Endothelial cell of umbilical vein (primary cell): ENCODE measurements at regions not wholly inside any gene's neighbourhood (a gene's known extent, or its start where the extent isn't known, plus 50 kb on each side); places are given as distances from the start of the nearest gene placed in this dataset.
"Not testable (repeated sequence)": the region's sequence is repeated elsewhere in the genome, so short reads cannot be mapped to it uniquely, and the experiment has no call there.

Source experiments
- BruUV-seq: library from RNA; stranded (reverse); fragments of 400-500 nt; replicated peaks from 2 replicates; lab custom pipeline; 2021; lab: Mats Ljungman, UMichigan
- CTCF ChIA-PET: fragments of 300-600, 350-600 bp; sonication (Branson Sonifier 250); formaldehyde crosslinking; loops from one replicate; lab custom pipeline; 2021; ENCODE audit warnings: antibody characterized with exemption, inconsistent platforms; lab: Charles Lee
- POLR2A ChIA-PET: fragments of 300-600, 350-600 bp; sonication (Branson Sonifier 250); formaldehyde crosslinking; loops from one replicate; lab custom pipeline; 2021; ENCODE audit warnings: antibody characterized with exemption, inconsistent platforms; lab: Charles Lee
- DNase-seq: peaks from one replicate; pipeline ENCODE4 v3.0.0-alpha.2; 2011; ENCODE audit warnings: low read depth, low spot score
- FAIRE-seq: peaks from 2 replicates; lab custom pipeline; 2011; peaks lifted over from hg19 to GRCh38; lab: Jason Lieb, UNC
- H2AFZ ChIP-seq: 2 replicates; pipeline ENCODE4 v1.6.0; 2012; ENCODE audit warnings: low read depth, low read length, control low read depth, inconsistent platforms
- H3K27ac ChIP-seq: 2 replicates; pipeline ENCODE4 v1.5.1; 2011; ENCODE audit warnings: low read depth, mild to moderate bottlenecking, control low read depth, low read length, moderate library complexity; ENCODE audit not compliant: insufficient read depth
- H3K27me3 ChIP-seq, 2 experiments: 2 replicates each; pipeline versions ENCODE4 v1.6.0 to v1.6.1; 2011; ENCODE audit warnings: low read length in 2 of 2, mixed read lengths in 1 of 2; ENCODE audit not compliant: control insufficient read depth in 2 of 2, insufficient read depth in 2 of 2
- H3K36me3 ChIP-seq, 2 experiments: 2 replicates in 1 of 2; 3 replicates in 1 of 2; pipeline ENCODE4 v1.5.1; 2011; ENCODE audit warnings: low read length in 2 of 2, mild to moderate bottlenecking in 1 of 2, moderate library complexity in 1 of 2; ENCODE audit not compliant: control insufficient read depth in 2 of 2, insufficient read depth in 2 of 2; ENCODE audit errors: extremely low read depth in 1 of 2
- H3K4me1 ChIP-seq: 3 replicates; pipeline ENCODE4 v1.5.1; 2011; ENCODE audit warnings: mild to moderate bottlenecking, low read length; ENCODE audit not compliant: control insufficient read depth, insufficient read depth; ENCODE audit errors: extremely low read depth
- H3K4me2 ChIP-seq: 2 replicates; pipeline ENCODE4 v1.6.1; 2011; ENCODE audit warnings: low read length, control low read depth, mixed read lengths; ENCODE audit not compliant: insufficient read depth
- H3K4me3 ChIP-seq, 3 experiments: fragments of 200-600 bp in 1 of 3; sonication (generic), shearing (Covaris generic) in 1 of 3; replicated peaks in 1 of 3; 2 replicates each; pipeline ENCODE4 v1.5.1; 2011 to 2016; ENCODE audit warnings: control low read depth in 3 of 3, low read length in 3 of 3, mild to moderate bottlenecking in 2 of 3, inconsistent platforms in 1 of 3, low read depth in 1 of 3, moderate library complexity in 1 of 3; ENCODE audit not compliant: insufficient read depth in 1 of 3
- H3K79me2 ChIP-seq: 2 replicates; pipeline ENCODE4 v1.6.0; 2012; ENCODE audit warnings: low read length, inconsistent platforms; ENCODE audit not compliant: control insufficient read depth, insufficient read depth
- H3K9ac ChIP-seq: replicated peaks from 2 replicates; pipeline ENCODE3; 2011; ENCODE audit warnings: low read length, control low read depth; ENCODE audit not compliant: insufficient read depth; ENCODE audit errors: extremely low read depth
- H3K9me1 ChIP-seq: replicated peaks from 3 replicates; pipeline ENCODE4 v1.6.0; 2011; ENCODE audit warnings: mild to moderate bottlenecking, low read length; ENCODE audit not compliant: control insufficient read depth, insufficient read depth; ENCODE audit errors: extremely low read depth
- H3K9me3 ChIP-seq: replicated peaks from 2 replicates; pipeline ENCODE4 v1.5.1; 2012; ENCODE audit warnings: low read length, inconsistent platforms; ENCODE audit not compliant: control insufficient read depth, insufficient read depth
- H4K20me1 ChIP-seq: replicated peaks from 2 replicates; pipeline ENCODE3; 2011; ENCODE audit warnings: mild to moderate bottlenecking, low read length; ENCODE audit not compliant: control insufficient read depth, insufficient read depth; ENCODE audit errors: extremely low read depth
- CTCF ChIP-seq, 2 donors: IDR thresholded peaks; 1 replicate in 1 of 2; 2 replicates in 1 of 2; pipeline ENCODE4 v1.5.1; 2011; ENCODE audit warnings: low read length in 2 of 2, mild to moderate bottlenecking in 2 of 2, moderate library complexity in 2 of 2, control low read depth in 1 of 2, inconsistent platforms in 1 of 2, low read depth in 1 of 2; ENCODE audit not compliant: insufficient read depth in 1 of 2; ENCODE audit errors: extremely low read depth in 1 of 2
- FOS ChIP-seq: IDR thresholded peaks from 2 replicates; pipeline ENCODE4 v1.6.1; 2011; ENCODE audit warnings: mild to moderate bottlenecking, low read length, moderate library complexity, borderline replicate concordance; ENCODE audit not compliant: insufficient read depth
- GATA2 ChIP-seq: IDR thresholded peaks from 2 replicates; pipeline ENCODE4 v1.7.0; 2011; ENCODE audit warnings: low read depth, mild to moderate bottlenecking, moderate library complexity, mixed read lengths, low read length; ENCODE audit not compliant: insufficient read length, insufficient read depth
- JUN ChIP-seq: IDR thresholded peaks from 2 replicates; pipeline ENCODE4 v1.6.1; 2011; ENCODE audit warnings: borderline replicate concordance, low read depth; ENCODE audit not compliant: insufficient read length, insufficient read depth
- MAX ChIP-seq: IDR thresholded peaks from 2 replicates; pipeline ENCODE4 v1.6.1; 2011; ENCODE audit not compliant: insufficient read depth, insufficient read length
- MYC ChIP-seq: IDR thresholded peaks from one replicate; pipeline ENCODE4 v1.6.1; 2011; ENCODE audit warnings: mild to moderate bottlenecking, low read depth, low read length
- POLR2AphosphoS5 ChIP-seq: IDR thresholded peaks from 2 replicates; pipeline ENCODE4 v1.6.1; 2012; ENCODE audit warnings: low read depth, mild to moderate bottlenecking, control low read depth, low read length, moderate library complexity; ENCODE audit not compliant: insufficient read depth
- dilution Hi-C: fragments of 300-500 bp; cut with MboI; formaldehyde crosslinking; loops from one replicate; pipeline ENCODE4 v1.15.0; 2019; ENCODE audit warnings: low sequenced_read_pairs; ENCODE audit not compliant: extremely low pct_ligation_motif_present
- intact Hi-C: fragments of 100-400 bp; cut with micrococcal nuclease; formaldehyde crosslinking; loops from one replicate; pipeline ENCODE4 v1.10.0; 2022

- no peak overlapping the region for H3K27ac ChIP-seq
- no peaks in the 10 kb centered on the region for H3K36me3 ChIP-seq
- BruUV-seq, result no TSS peak
- no peaks in the 10 kb centered on the region for H3K79me2 ChIP-seq
- no peaks in the 10 kb centered on the region for H3K9me1 ChIP-seq
- no peaks in the 10 kb centered on the region for H3K27me3 ChIP-seq
- DNase-seq, result no peak
- no peak overlapping the region for H2AFZ ChIP-seq
- no peak for FAIRE-seq
- ChIA-PET CTCF (no interaction called here), POLR2A (no interaction called here)
- intact Hi-C loops (no loop called here), dilution Hi-C loops (no loop called here)
- no peaks in the 10 kb centered on the region for H3K4me1 ChIP-seq
- no peaks in the 10 kb centered on the region for H3K9me3 ChIP-seq
- H4K20me1 ChIP-seq, result no peaks in the 10 kb centered on the region
- TF ChIP-seq GATA2 (no peak), MAX (no peak), CTCF (IDR thresholded peaks at IDR 0.05; ENCODE audit: extremely low read depth in 1 of 2, insufficient read depth in 1 of 2, low read depth in 1 of 2, low read length in 2 of 2) (no peak), MYC (no peak), POLR2AphosphoS5 (no peak), JUN (no peak), FOS (no peak)
- no peak overlapping the region for H3K9ac ChIP-seq
- H3K4me3 ChIP-seq, result no peak overlapping the region
- no peak overlapping the region for H3K4me2 ChIP-seq
These were observed 165.0 kb downstream of the RAD51AP2 start for GRCh38 chr2:17353263-17353662.

GRCh38 chr2:17342692-17343091 lies 175.5 kb downstream of the RAD51AP2 start:
- not testable (repeated sequence) for H4K20me1 ChIP-seq

More at GRCh38 chr2:17342692-17343091, 175.5 kb downstream of the RAD51AP2 start:
- intact Hi-C loops, DNase-seq, H3K4me2 ChIP-seq, H3K36me3 ChIP-seq, H3K4me3 ChIP-seq, FAIRE-seq, H3K9me1 ChIP-seq, dilution Hi-C loops, H2AFZ ChIP-seq, BruUV-seq, H3K79me2 ChIP-seq, H3K4me1 ChIP-seq, H3K27ac ChIP-seq, CTCF ChIA-PET, POLR2A ChIA-PET, H3K9ac ChIP-seq, H3K27me3 ChIP-seq, H3K9me3 ChIP-seq: not testable (repeated sequence)
